ENCODE measurements at regions not wholly inside any gene's neighbourhood (a gene's known extent, or its start where the extent isn't known, plus 50 kb on each side); places are given as distances from the start of the nearest gene placed in this dataset.
A peak's percentile ranks its signal among the peaks of the same experiment; 100 is the strongest.

GRCh38 chr6:41404182-41404845 lies 68.9 kb downstream of the NCR2 start:
- FAIRE-seq, result no peak

GRCh38 chr6:41405941-41406727 lies 70.7 kb downstream of the NCR2 start:
- DNase-seq (ENCODE audit: low spot score in 2 of 2) (no peak), FAIRE-seq (no peak)

More at GRCh38 chr6:41404182-41404845, 68.9 kb downstream of the NCR2 start:
- no peak for DNase-seq (ENCODE audit: low spot score in 2 of 2)

- FAIRE-seq, result no peak
- no peak for DNase-seq (ENCODE audit: low spot score in 2 of 2)
Observed at GRCh38 chr6:41406728-41407489, 71.5 kb downstream of the NCR2 start.

- FAIRE-seq, result no peak
- no peak for DNase-seq (ENCODE audit: low spot score in 2 of 2)
Observed at GRCh38 chr6:41408576-41408975, 73.2 kb downstream of the NCR2 start.

- DNase-seq (ENCODE audit: low spot score in 2 of 2), result no peak
- FAIRE-seq, result no peak
Observed at GRCh38 chr6:41408982-41409381, 73.6 kb downstream of the NCR2 start.

GRCh38 chr6:41409489-41409888 lies 74.1 kb downstream of the NCR2 start:
- no peak for FAIRE-seq
- no peak for DNase-seq (ENCODE audit: low spot score in 2 of 2)

- FAIRE-seq, result no peak
- no peak for DNase-seq (ENCODE audit: low spot score in 2 of 2)
Observed at GRCh38 chr6:41411961-41412360, 76.6 kb downstream of the NCR2 start.

GRCh38 chr6:41413250-41413649 lies 77.8 kb downstream of the NCR2 start:
- DNase-seq (ENCODE audit: low spot score in 2 of 2) (no peak), FAIRE-seq (no peak)

- FAIRE-seq (no peak), DNase-seq (ENCODE audit: low spot score in 2 of 2) (no peak)
Observed at GRCh38 chr6:41416501-41416837, 81.1 kb downstream of the NCR2 start.

- FAIRE-seq (no peak), DNase-seq (ENCODE audit: low spot score in 2 of 2) (no peak)
Observed at GRCh38 chr6:41418741-41419140, 83.3 kb downstream of the NCR2 start.

GRCh38 chr6:41419385-41419784 lies 84.0 kb downstream of the NCR2 start:
- DNase-seq (ENCODE audit: low spot score in 2 of 2) (no peak), FAIRE-seq (no peak)

- FAIRE-seq, result no peak
- DNase-seq (ENCODE audit: low spot score in 2 of 2), result no peak
Observed at GRCh38 chr6:41420186-41420585, 84.8 kb downstream of the NCR2 start.

GRCh38 chr6:41422161-41422560 lies 86.8 kb downstream of the NCR2 start:
- DNase-seq (ENCODE audit: low spot score in 2 of 2), result no peak
- no peak for FAIRE-seq

- FAIRE-seq, result no peak
Observed at GRCh38 chr6:41423002-41423401, 87.6 kb downstream of the NCR2 start.

GRCh38 chr6:41424370-41425058 lies 89.1 kb downstream of the NCR2 start:
- no peak for FAIRE-seq
- peak; percentile 67 to 76 for DNase-seq (ENCODE audit: low spot score in 2 of 2)

More at GRCh38 chr6:41423002-41423401, 87.6 kb downstream of the NCR2 start:
- no peak for DNase-seq (ENCODE audit: low spot score in 2 of 2)

GRCh38 chr6:41425511-41425910 lies 90.1 kb downstream of the NCR2 start:
- FAIRE-seq (no peak), DNase-seq (ENCODE audit: low spot score in 2 of 2) (no peak)

GRCh38 chr6:41426438-41426851 lies 91.0 kb downstream of the NCR2 start:
- DNase-seq (ENCODE audit: low spot score in 2 of 2) (no peak), FAIRE-seq (no peak)

GRCh38 chr6:41426888-41427641 lies 91.7 kb downstream of the NCR2 start:
- no peak for DNase-seq (ENCODE audit: low spot score in 2 of 2)
- FAIRE-seq, result no peak

GRCh38 chr6:41427642-41428335 lies 92.4 kb downstream of the NCR2 start:
- DNase-seq (ENCODE audit: low spot score in 2 of 2), result peak; percentile 52 to 58
- no peak for FAIRE-seq

All from frontal cortex (tissue), 3 donors.